ENCODE measurements at regions not wholly inside any gene's neighbourhood (a gene's known extent, or its start where the extent isn't known, plus 50 kb on each side); places are given as distances from the start of the nearest gene placed in this dataset.

DNA sequence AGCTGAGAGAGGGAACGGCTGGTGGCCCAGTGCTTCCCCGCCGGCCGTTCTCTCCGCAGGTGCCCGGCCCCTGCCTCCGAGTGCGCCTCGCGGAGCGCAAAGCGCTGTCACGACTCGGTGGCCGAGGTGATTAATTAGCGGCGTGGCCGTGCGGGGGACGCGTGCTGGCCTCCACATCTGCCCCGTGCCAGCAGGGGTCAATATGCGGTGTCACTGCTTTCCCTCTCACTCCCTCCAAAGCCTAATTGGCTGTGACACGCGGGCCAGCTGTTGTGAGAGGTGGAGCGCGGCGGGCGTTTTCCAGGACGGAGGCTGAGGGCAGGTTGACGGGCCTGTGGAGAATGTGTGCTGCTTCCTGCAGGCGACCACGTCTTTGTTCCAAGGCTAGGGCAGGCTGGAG, 239.0 kb downstream of the LMX1A start:
- Histone ChIP-seq H3K27ac (ENCODE audit: low read depth, low read length) (no peak overlapping the region), H3K9me2 (replicated peaks; ENCODE audit: control insufficient read depth, low read length) (no peaks in the 10 kb centered on the region), H3K79me2 (ENCODE audit: control insufficient read depth, low read length) (no peaks in the 10 kb centered on the region), H3K36me3 (ENCODE audit: control insufficient read depth, low read length) (no peaks in the 10 kb centered on the region), H3K4me2 (ENCODE audit: low read length) (no peak overlapping the region), H3K27me3 (ENCODE audit: control insufficient read depth, low read length) (peaks cover 3% of the 10 kb centered on the region; the same call in 1 of the 2 replicates), H3K9me3 (ENCODE audit: control insufficient read depth, insufficient read depth, low read length) (no peaks in the 10 kb centered on the region), H4K20me1 (ENCODE audit: control insufficient read depth, insufficient read depth, low read depth, low read length) (no peaks in the 10 kb centered on the region), H3K4me1 (ENCODE audit: control insufficient read depth, low read length) (no peaks in the 10 kb centered on the region), H3F3A (ENCODE audit: control insufficient read depth, insufficient read depth) (no peaks in the 10 kb centered on the region), H3K4me3 (ENCODE audit: low read length) (no peak overlapping the region)
- TF ChIP-seq EZH2phosphoT487 (IDR thresholded peaks at IDR 0.05; ENCODE audit: borderline replicate concordance, low read length) (no peak), CTCF (IDR thresholded peaks at IDR 0.05; ENCODE audit: low read depth, low read length, poor library complexity, severe bottlenecking) (no peak)

GRCh38 chr1:165116732-165117131, 239.8 kb downstream of the LMX1A start:
- Histone ChIP-seq H3K9me3 (ENCODE audit: control insufficient read depth, insufficient read depth, low read length) (no peaks in the 10 kb centered on the region), H3K79me2 (ENCODE audit: control insufficient read depth, low read length) (no peaks in the 10 kb centered on the region), H3K4me1 (ENCODE audit: control insufficient read depth, low read length) (no peaks in the 10 kb centered on the region), H3F3A (ENCODE audit: control insufficient read depth, insufficient read depth) (no peaks in the 10 kb centered on the region), H3K27me3 (ENCODE audit: control insufficient read depth, low read length) (peaks cover 3% of the 10 kb centered on the region; the same call in 1 of the 2 replicates), H3K27ac (ENCODE audit: low read depth, low read length) (no peak overlapping the region), H3K9me2 (replicated peaks; ENCODE audit: control insufficient read depth, low read length) (no peaks in the 10 kb centered on the region), H4K20me1 (ENCODE audit: control insufficient read depth, insufficient read depth, low read depth, low read length) (no peaks in the 10 kb centered on the region), H3K4me2 (ENCODE audit: low read length) (no peak overlapping the region), H3K4me3 (ENCODE audit: low read length) (no peak overlapping the region), H3K36me3 (ENCODE audit: control insufficient read depth, low read length) (no peaks in the 10 kb centered on the region)
- TF ChIP-seq EZH2phosphoT487 (IDR thresholded peaks at IDR 0.05; ENCODE audit: borderline replicate concordance, low read length): no peak
- no peak for TF ChIP-seq CTCF (IDR thresholded peaks at IDR 0.05; ENCODE audit: low read depth, low read length, poor library complexity, severe bottlenecking)

DNA sequence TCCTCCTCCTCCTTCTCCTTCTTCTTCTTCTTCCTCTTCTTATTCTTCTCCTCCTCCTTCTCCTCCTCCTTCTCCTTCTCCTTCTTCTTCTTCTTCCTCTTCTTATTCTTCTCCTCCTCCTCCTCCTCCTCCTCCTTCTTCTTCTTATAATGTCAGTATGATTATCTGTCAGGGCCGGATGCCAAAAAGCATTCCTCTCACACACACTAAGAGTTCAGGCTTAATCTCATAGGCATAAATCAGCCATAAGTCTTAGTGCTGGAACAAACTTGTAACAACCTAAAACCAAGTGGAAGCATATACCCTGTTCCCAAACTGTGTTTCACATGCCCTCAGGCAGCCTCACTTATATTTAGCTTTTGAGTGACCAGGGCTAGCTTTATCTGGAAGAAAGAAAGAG, 240.3 kb downstream of the LMX1A start:
- no peaks in the 10 kb centered on the region for H3K36me3 ChIP-seq (ENCODE audit: control insufficient read depth, low read length)
- H3K4me2 ChIP-seq (ENCODE audit: low read length): no peak overlapping the region
- H3K4me3 ChIP-seq (ENCODE audit: low read length): no peak overlapping the region
- H3K27me3 ChIP-seq (ENCODE audit: control insufficient read depth, low read length): peaks cover 3% of the 10 kb centered on the region; the same call in 1 of the 2 replicates
- no peaks in the 10 kb centered on the region for H3K4me1 ChIP-seq (ENCODE audit: control insufficient read depth, low read length)
- H4K20me1 ChIP-seq (ENCODE audit: control insufficient read depth, insufficient read depth, low read depth, low read length): no peaks in the 10 kb centered on the region
- H3K9me2 ChIP-seq (replicated peaks; ENCODE audit: control insufficient read depth, low read length): no peaks in the 10 kb centered on the region
- H3K27ac ChIP-seq (ENCODE audit: low read depth, low read length): no peak overlapping the region
- no peak for TF ChIP-seq CTCF (IDR thresholded peaks at IDR 0.05; ENCODE audit: low read depth, low read length, poor library complexity, severe bottlenecking)
- no peak for TF ChIP-seq EZH2phosphoT487 (IDR thresholded peaks at IDR 0.05; ENCODE audit: borderline replicate concordance, low read length)
- H3F3A ChIP-seq (ENCODE audit: control insufficient read depth, insufficient read depth): no peaks in the 10 kb centered on the region
- H3K9me3 ChIP-seq (ENCODE audit: control insufficient read depth, insufficient read depth, low read length): no peaks in the 10 kb centered on the region
- no peaks in the 10 kb centered on the region for H3K79me2 ChIP-seq (ENCODE audit: control insufficient read depth, low read length)
